ENCODE measurements at regions not wholly inside any gene's neighbourhood (a gene's known extent, or its start where the extent isn't known, plus 50 kb on each side); places are given as distances from the start of the nearest gene placed in this dataset.

- Histone ChIP-seq H3K4me3 (ENCODE audit: low read length) (peak overlapping the region; percentile 40; the same call in 1 of the 2 replicates), H3K4me1 (ENCODE audit: insufficient read depth, low read length) (peaks cover 27% of the 10 kb centered on the region), H3K9me3 (ENCODE audit: insufficient read depth, low read depth, low read length) (no peaks in the 10 kb centered on the region), H3K27ac (ENCODE audit: low read length) (no peak overlapping the region), H3K9ac (ENCODE audit: low read depth, low read length) (peak overlapping the region; percentile 2; the same call in 1 of the 2 replicates), H3K27me3 (ENCODE audit: insufficient read depth, low read length) (no peaks in the 10 kb centered on the region), H3K36me3 (ENCODE audit: insufficient read depth, low read depth, low read length) (no peaks in the 10 kb centered on the region)
Measured at GRCh38 chr2:36271266-36271665, 84.3 kb upstream of the CRIM1 start.

- H3K9ac ChIP-seq (ENCODE audit: low read depth, low read length), result peak overlapping the region; percentile 24; the same call in 1 of the 2 replicates
- no peaks in the 10 kb centered on the region for H3K27me3 ChIP-seq (ENCODE audit: insufficient read depth, low read length)
- H3K4me1 ChIP-seq (ENCODE audit: insufficient read depth, low read length), result peaks cover 32% of the 10 kb centered on the region
- H3K9me3 ChIP-seq (ENCODE audit: insufficient read depth, low read depth, low read length), result no peaks in the 10 kb centered on the region
- no peak overlapping the region for H3K27ac ChIP-seq (ENCODE audit: low read length)
- no peaks in the 10 kb centered on the region for H3K36me3 ChIP-seq (ENCODE audit: insufficient read depth, low read depth, low read length)
- peak overlapping the region; percentile 40; the same call in 1 of the 2 replicates for H3K4me3 ChIP-seq (ENCODE audit: low read length)
Measured at GRCh38 chr2:36270758-36271157, 84.8 kb upstream of the CRIM1 start.

- H3K27me3 ChIP-seq (ENCODE audit: insufficient read depth, low read length), result no peaks in the 10 kb centered on the region
- peaks cover 33% of the 10 kb centered on the region for H3K4me1 ChIP-seq (ENCODE audit: insufficient read depth, low read length)
- no peak overlapping the region for H3K9ac ChIP-seq (ENCODE audit: low read depth, low read length)
- H3K9me3 ChIP-seq (ENCODE audit: insufficient read depth, low read depth, low read length), result no peaks in the 10 kb centered on the region
- H3K36me3 ChIP-seq (ENCODE audit: insufficient read depth, low read depth, low read length), result no peaks in the 10 kb centered on the region
- H3K4me3 ChIP-seq (ENCODE audit: low read length), result no peak overlapping the region
- no peak overlapping the region for H3K27ac ChIP-seq (ENCODE audit: low read length)
Measured at GRCh38 chr2:36267194-36267593, 88.4 kb upstream of the CRIM1 start.

- no peak overlapping the region for H3K9ac ChIP-seq (ENCODE audit: low read depth, low read length)
- H3K27me3 ChIP-seq (ENCODE audit: insufficient read depth, low read length), result no peaks in the 10 kb centered on the region
- no peaks in the 10 kb centered on the region for H3K36me3 ChIP-seq (ENCODE audit: insufficient read depth, low read depth, low read length)
- H3K4me1 ChIP-seq (ENCODE audit: insufficient read depth, low read length), result peaks cover 27% of the 10 kb centered on the region
- no peak overlapping the region for H3K4me3 ChIP-seq (ENCODE audit: low read length)
- H3K27ac ChIP-seq (ENCODE audit: low read length), result no peak overlapping the region
- no peaks in the 10 kb centered on the region for H3K9me3 ChIP-seq (ENCODE audit: insufficient read depth, low read depth, low read length)
Measured at GRCh38 chr2:36266536-36267121, 88.9 kb upstream of the CRIM1 start.

- H3K9me3 ChIP-seq (ENCODE audit: insufficient read depth, low read depth, low read length), result no peaks in the 10 kb centered on the region
- no peak overlapping the region for H3K27ac ChIP-seq (ENCODE audit: low read length)
- no peaks in the 10 kb centered on the region for H3K36me3 ChIP-seq (ENCODE audit: insufficient read depth, low read depth, low read length)
- H3K9ac ChIP-seq (ENCODE audit: low read depth, low read length), result no peak overlapping the region
- no peak overlapping the region for H3K4me3 ChIP-seq (ENCODE audit: low read length)
- no peaks in the 10 kb centered on the region for H3K27me3 ChIP-seq (ENCODE audit: insufficient read depth, low read length)
- peaks cover 8% of the 10 kb centered on the region for H3K4me1 ChIP-seq (ENCODE audit: insufficient read depth, low read length)
Measured at GRCh38 chr2:36262581-36262980, 93.0 kb upstream of the CRIM1 start.

GRCh38 chr2:36255863-36256262, 99.7 kb upstream of the CRIM1 start:
- Histone ChIP-seq H3K36me3 (ENCODE audit: insufficient read depth, low read depth, low read length) (no peaks in the 10 kb centered on the region), H3K27ac (ENCODE audit: low read length) (no peak overlapping the region), H3K9ac (ENCODE audit: low read depth, low read length) (no peak overlapping the region), H3K9me3 (ENCODE audit: insufficient read depth, low read depth, low read length) (no peaks in the 10 kb centered on the region), H3K4me1 (ENCODE audit: insufficient read depth, low read length) (peaks cover 5% of the 10 kb centered on the region; the same call in 1 of the 2 replicates), H3K4me3 (ENCODE audit: low read length) (no peak overlapping the region), H3K27me3 (ENCODE audit: insufficient read depth, low read length) (no peaks in the 10 kb centered on the region)

- Histone ChIP-seq H3K9me3 (ENCODE audit: insufficient read depth, low read depth, low read length) (no peaks in the 10 kb centered on the region), H3K4me1 (ENCODE audit: insufficient read depth, low read length) (peaks cover 5% of the 10 kb centered on the region; the same call in 1 of the 2 replicates), H3K27me3 (ENCODE audit: insufficient read depth, low read length) (no peaks in the 10 kb centered on the region), H3K9ac (ENCODE audit: low read depth, low read length) (no peak overlapping the region), H3K27ac (ENCODE audit: low read length) (no peak overlapping the region), H3K4me3 (ENCODE audit: low read length) (no peak overlapping the region), H3K36me3 (ENCODE audit: insufficient read depth, low read depth, low read length) (no peaks in the 10 kb centered on the region)
Measured at GRCh38 chr2:36253086-36253485, 102.5 kb upstream of the CRIM1 start.

GRCh38 chr2:36246320-36246990, 109.1 kb upstream of the CRIM1 start:
- H3K9ac ChIP-seq (ENCODE audit: low read depth, low read length), result no peak overlapping the region
- H3K4me3 ChIP-seq (ENCODE audit: low read length), result no peak overlapping the region
- H3K27me3 ChIP-seq (ENCODE audit: insufficient read depth, low read length), result no peaks in the 10 kb centered on the region
- H3K9me3 ChIP-seq (ENCODE audit: insufficient read depth, low read depth, low read length), result no peaks in the 10 kb centered on the region
- H3K36me3 ChIP-seq (ENCODE audit: insufficient read depth, low read depth, low read length), result no peaks in the 10 kb centered on the region
- H3K27ac ChIP-seq (ENCODE audit: low read length), result no peak overlapping the region
- H3K4me1 ChIP-seq (ENCODE audit: insufficient read depth, low read length), result no peaks in the 10 kb centered on the region; the same call in 1 of the 2 replicates

- no peaks in the 10 kb centered on the region for H3K4me1 ChIP-seq (ENCODE audit: insufficient read depth, low read length)
- no peaks in the 10 kb centered on the region for H3K27me3 ChIP-seq (ENCODE audit: insufficient read depth, low read length)
- H3K9me3 ChIP-seq (ENCODE audit: insufficient read depth, low read depth, low read length), result no peaks in the 10 kb centered on the region
- no peak overlapping the region for H3K9ac ChIP-seq (ENCODE audit: low read depth, low read length)
- H3K36me3 ChIP-seq (ENCODE audit: insufficient read depth, low read depth, low read length), result no peaks in the 10 kb centered on the region
- H3K4me3 ChIP-seq (ENCODE audit: low read length), result no peak overlapping the region
- no peak overlapping the region for H3K27ac ChIP-seq (ENCODE audit: low read length)
Measured at GRCh38 chr2:36245651-36246050, 109.9 kb upstream of the CRIM1 start.

GRCh38 chr2:36238106-36238505, 117.5 kb upstream of the CRIM1 start:
- H3K27ac ChIP-seq (ENCODE audit: low read length), result no peak overlapping the region
- H3K27me3 ChIP-seq (ENCODE audit: insufficient read depth, low read length), result no peaks in the 10 kb centered on the region
- no peak overlapping the region for H3K4me3 ChIP-seq (ENCODE audit: low read length)
- H3K36me3 ChIP-seq (ENCODE audit: insufficient read depth, low read depth, low read length), result no peaks in the 10 kb centered on the region
- no peaks in the 10 kb centered on the region for H3K9me3 ChIP-seq (ENCODE audit: insufficient read depth, low read depth, low read length)
- 0 out of 2 replicates have a peak, but pooled peaks cover 3% of the 10 kb centered on the region for H3K4me1 ChIP-seq (ENCODE audit: insufficient read depth, low read length)
- H3K9ac ChIP-seq (ENCODE audit: low read depth, low read length), result no peak overlapping the region

- Histone ChIP-seq H3K27ac (ENCODE audit: low read length) (no peak overlapping the region), H3K36me3 (ENCODE audit: insufficient read depth, low read depth, low read length) (no peaks in the 10 kb centered on the region), H3K9me3 (ENCODE audit: insufficient read depth, low read depth, low read length) (no peaks in the 10 kb centered on the region), H3K4me3 (ENCODE audit: low read length) (no peak overlapping the region), H3K4me1 (ENCODE audit: insufficient read depth, low read length) (0 out of 2 replicates have a peak, but pooled peaks cover 3% of the 10 kb centered on the region), H3K27me3 (ENCODE audit: insufficient read depth, low read length) (no peaks in the 10 kb centered on the region), H3K9ac (ENCODE audit: low read depth, low read length) (no peak overlapping the region)
Measured at GRCh38 chr2:36235882-36236281, 119.7 kb upstream of the CRIM1 start.

- Histone ChIP-seq H3K9ac (ENCODE audit: low read depth, low read length) (no peak overlapping the region), H3K27me3 (ENCODE audit: insufficient read depth, low read length) (no peaks in the 10 kb centered on the region), H3K4me3 (ENCODE audit: low read length) (no peak overlapping the region), H3K4me1 (ENCODE audit: insufficient read depth, low read length) (0 out of 2 replicates have a peak, but pooled peaks cover 3% of the 10 kb centered on the region), H3K27ac (ENCODE audit: low read length) (no peak overlapping the region), H3K9me3 (ENCODE audit: insufficient read depth, low read depth, low read length) (no peaks in the 10 kb centered on the region), H3K36me3 (ENCODE audit: insufficient read depth, low read depth, low read length) (no peaks in the 10 kb centered on the region)
Measured at GRCh38 chr2:36235426-36235825, 120.2 kb upstream of the CRIM1 start.

All from iPS-20b (cell line).